Adipose tissue (tissue), 3 donors: ENCODE measurements at regions not wholly inside any gene's neighbourhood (a gene's known extent, or its start where the extent isn't known, plus 50 kb on each side); places are given as distances from the start of the nearest gene placed in this dataset.

ENCODE experiments used
- H3K27ac ChIP-seq: one replicate; pipeline ENCODE4 v1.5.1; 2013; ENCODE audit warnings: low read depth, low read length
- WGBS, 3 donors: extraction: QIAGEN DNeasy Blood & Tissue Kit; methylation state at CpG; one replicate each; pipeline ENCODE4 v1.1.7; 2013; 5-methylcytosine and 5-hydroxymethylcytosine counted together
- donor health status: healthy with polysubstance abuse.
- donor health status: Bipolar disorder and iron deficiency.
- donor health status: healthy.

GRCh38 chr5:173686950-173687349 lies 70.5 kb upstream of the BOD1 start:
- WGBS, 3 donors, result 87 to 92% (median 89%) methylated on average over 4 of the region's 4 CpGs

DNA sequence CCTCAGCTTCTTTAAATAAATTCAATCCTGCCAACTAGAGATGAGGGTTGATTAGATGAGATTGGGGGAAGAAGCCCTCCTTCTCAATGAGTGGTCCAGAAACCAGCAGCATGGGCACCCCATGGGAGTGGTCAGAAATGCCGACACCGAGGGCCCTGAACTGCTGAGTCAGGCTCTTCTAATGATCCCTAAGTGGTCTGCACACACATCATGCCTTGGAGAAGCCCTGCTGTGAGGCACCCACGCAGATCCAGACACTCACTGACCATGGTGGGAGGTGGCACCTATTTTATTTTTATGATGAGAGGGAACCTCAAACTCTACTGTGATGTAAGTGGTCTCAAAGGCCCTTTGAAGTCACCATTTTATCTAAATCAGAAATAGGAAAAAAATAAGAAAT lies 72.3 kb upstream of the BOD1 start:
- H3K27ac ChIP-seq, result no peak overlapping the region
- 36 to 61% (median 49%) methylated on average over 3 of the region's 3 CpGs for WGBS, 3 donors

More at GRCh38 chr5:173686950-173687349, 70.5 kb upstream of the BOD1 start:
- H3K27ac ChIP-seq, result no peak overlapping the region

DNA sequence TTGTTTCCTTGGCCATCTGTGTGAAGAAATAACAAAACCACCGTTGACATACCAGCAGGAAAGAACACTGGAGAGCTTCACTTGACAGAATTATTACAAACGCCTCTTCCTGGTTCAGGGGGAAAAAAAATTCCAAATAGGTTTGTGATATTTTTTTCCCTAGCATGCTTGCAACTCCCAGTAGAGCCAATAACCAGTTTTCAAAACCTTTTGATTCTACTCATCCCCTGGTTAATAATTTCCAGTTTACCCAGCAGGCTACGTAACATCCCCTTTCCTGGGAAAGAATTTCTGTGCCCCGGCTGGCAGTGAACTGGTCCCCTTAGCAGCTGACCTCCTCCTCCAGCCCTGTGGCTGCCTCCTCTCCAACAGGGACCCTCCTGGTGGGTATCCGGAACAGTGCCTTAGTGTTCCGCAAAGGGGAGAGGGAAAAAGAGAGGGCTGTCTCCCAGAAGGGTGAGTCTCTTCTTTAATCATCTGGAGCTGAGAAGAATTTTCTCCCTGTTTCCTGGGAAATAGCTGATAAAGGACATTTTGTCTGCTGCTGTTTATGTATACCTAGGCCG lies 72.8 kb upstream of the BOD1 start:
- 19 to 51% (median 31%) methylated on average over 7 of the region's 7 CpGs for WGBS, 3 donors
- H3K27ac ChIP-seq, result no peak overlapping the region

- no peak overlapping the region for H3K27ac ChIP-seq
- WGBS, 3 donors, result 14 to 34% (median 29%) methylated on average over 12 of the region's 12 CpGs
These were observed 73.4 kb upstream of the BOD1 start for GRCh38 chr5:173689737-173690360.

DNA sequence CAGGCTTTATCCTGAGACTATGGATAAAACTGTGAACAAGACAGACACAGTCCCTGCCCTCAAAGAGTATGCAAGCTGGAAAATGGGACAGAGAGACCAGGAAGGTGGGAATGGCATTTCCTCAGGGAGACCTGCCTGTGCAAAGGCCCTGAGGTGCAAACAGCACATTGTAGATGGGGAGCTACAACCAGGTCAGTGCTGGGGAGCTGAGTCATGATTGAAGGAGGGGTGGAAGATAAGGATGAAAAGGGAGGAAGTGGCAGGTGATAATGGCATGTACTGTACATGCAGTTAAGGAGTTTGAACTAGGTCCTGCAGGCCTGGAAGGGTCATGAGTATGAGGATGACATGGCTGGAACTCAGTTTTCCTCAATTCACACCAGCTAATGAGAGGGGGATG lies 75.5 kb upstream of the BOD1 start:
- no peak overlapping the region for H3K27ac ChIP-seq

DNA sequence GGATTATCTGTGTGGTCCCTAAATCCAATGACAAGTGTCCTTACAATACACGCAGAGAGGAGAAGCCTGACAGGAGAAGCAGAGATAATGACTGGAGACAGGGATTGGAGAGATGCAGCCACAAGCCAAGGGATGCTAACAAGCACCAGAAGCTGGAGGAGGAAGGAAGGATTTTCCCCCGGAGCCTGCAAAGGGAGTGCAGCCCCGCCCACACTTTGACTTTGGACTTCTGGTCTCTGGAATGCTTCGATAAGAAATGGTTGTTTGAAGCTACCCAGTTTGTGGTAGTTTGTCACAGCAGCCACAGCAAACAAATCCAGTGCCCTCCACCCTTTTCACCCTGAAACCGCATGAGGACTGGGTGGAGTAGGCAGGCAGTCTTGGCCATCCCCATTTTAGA lies 77.2 kb upstream of the BOD1 start:
- 59 to 81% (median 79%) methylated on average over 5 of the region's 5 CpGs for WGBS, 3 donors

DNA sequence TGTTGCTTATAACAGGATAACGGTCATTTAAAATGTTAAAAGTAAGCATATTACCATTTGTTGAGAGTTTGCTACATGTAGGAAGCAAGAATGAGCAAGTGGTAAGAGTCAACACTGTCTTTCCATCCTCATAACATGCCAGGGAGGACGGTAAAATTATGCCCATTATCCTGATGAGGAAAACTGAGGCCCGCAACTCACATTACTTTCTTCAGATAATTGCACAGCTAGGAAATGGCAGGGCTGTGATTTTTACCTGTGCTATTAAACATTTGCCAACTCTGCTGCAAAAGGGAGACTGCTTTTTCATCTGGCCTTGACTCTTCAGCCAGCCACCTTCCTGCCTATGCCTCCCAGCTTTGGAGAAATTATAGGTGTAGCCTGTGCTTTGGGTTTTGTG lies 79.8 kb upstream of the BOD1 start:
- 96 to 100% (median 97%) methylated on average over 3 of the region's 3 CpGs for WGBS, 3 donors
- H3K27ac ChIP-seq, result no peak overlapping the region

More for the DNA sequence above, 77.2 kb upstream of the BOD1 start:
- H3K27ac ChIP-seq, result no peak overlapping the region

DNA sequence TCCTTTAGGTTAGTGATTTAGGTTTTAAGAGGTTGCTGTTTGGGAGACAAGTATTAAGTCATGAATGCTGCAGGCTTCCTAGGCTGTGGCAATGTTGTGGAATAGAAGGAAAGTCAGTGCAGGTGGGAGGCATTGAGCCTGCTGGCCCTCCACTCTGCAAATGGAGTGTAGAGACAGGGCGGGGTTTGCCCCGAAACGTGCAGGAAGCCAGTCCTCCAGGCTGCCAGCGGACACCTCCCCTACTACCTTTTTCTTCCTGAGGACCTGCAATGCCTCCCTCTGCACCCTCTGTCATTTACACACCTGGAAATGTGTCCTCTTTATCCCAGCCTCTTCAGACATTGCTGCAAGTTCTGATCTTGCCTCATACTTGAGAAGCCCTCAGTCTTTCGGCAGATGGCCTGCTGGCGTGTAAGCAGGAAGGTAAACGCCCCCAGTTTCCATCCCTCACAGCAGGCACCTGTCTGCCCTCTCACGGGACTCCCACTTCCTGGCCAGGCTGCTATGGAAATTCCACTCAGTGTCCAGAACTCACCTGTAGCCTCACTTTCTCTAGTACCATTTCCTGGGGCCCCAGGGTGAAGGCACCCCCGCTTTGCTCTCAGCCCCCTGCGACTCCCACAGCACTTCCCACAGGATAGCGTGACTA lies 81.6 kb upstream of the BOD1 start:
- H3K27ac ChIP-seq, result no peak overlapping the region
- 46 to 72% (median 70%) methylated on average over 11 of the region's 11 CpGs for WGBS, 3 donors

DNA sequence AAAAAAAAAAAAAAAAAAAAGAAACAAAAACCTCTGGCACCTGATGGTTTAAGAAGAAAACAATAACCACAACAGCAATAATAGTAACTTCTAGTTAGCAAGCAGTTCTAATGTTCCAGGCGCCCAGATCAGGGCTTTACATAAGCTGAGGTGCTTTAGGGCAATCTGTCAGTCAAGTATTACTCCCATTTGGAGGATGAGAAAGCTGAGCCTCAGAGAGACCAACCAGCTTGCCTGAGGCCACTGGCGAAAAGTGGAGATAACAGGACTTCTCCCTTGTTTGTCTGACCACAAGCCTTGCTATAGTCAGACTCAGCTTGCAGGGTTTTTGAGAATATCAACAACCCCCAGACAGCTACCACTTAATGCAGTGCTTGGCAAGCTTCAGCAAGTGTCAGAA lies 83.5 kb upstream of the BOD1 start:
- 86 to 89% (median 89%) methylated on average over 2 of the region's 2 CpGs for WGBS, 3 donors
- H3K27ac ChIP-seq, result no peak overlapping the region

- no peak overlapping the region for H3K27ac ChIP-seq
- WGBS, 3 donors, result 78 to 79% (median 79%) methylated on average over 4 of the region's 4 CpGs
These were observed 87.0 kb upstream of the BOD1 start for GRCh38 chr5:173703466-173703865.

GRCh38 chr5:173704615-173705511 lies 88.4 kb upstream of the BOD1 start:
- 81 to 83% (median 82%) methylated on average over 22 of the region's 22 CpGs for WGBS, 3 donors
- no peak overlapping the region for H3K27ac ChIP-seq

GRCh38 chr5:173705512-173706044 lies 89.1 kb upstream of the BOD1 start:
- 80 to 86% (median 85%) methylated on average over 13 of the region's 13 CpGs for WGBS, 3 donors
- no peak overlapping the region for H3K27ac ChIP-seq

GRCh38 chr5:173706700-173707099 lies 90.2 kb upstream of the BOD1 start:
- 73 to 90% (median 86%) methylated on average over 4 of the region's 4 CpGs for WGBS, 3 donors
- H3K27ac ChIP-seq, result no peak overlapping the region

DNA sequence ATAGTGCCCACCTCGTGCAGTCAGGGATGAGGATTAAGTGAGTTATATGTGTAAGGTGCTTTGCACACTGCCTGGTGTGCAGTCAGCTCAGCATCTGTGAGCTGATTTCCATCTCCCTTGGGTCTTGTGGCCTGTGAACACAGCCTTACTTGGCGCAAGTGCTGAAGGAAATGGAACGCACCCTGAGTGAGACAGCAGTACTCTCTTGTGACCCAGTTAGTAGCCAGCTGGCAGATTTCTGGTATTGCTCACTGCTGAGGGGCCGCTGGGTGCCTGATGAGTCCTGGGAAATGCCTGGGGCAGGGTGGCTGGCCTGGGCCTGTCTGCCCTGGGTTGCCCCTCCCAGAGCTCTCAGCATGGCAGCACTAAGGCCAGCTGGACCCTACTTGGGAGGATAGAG lies 90.9 kb upstream of the BOD1 start:
- 49 to 72% (median 51%) methylated on average over 4 of the region's 4 CpGs for WGBS, 3 donors
- H3K27ac ChIP-seq, result no peak overlapping the region

- WGBS, 3 donors, result 91 to 98% (median 96%) methylated on average over 3 of the region's 3 CpGs
- no peak overlapping the region for H3K27ac ChIP-seq
These were observed 92.7 kb upstream of the BOD1 start for GRCh38 chr5:173709145-173709544.

GRCh38 chr5:173709761-173710160 lies 93.3 kb upstream of the BOD1 start:
- no peak overlapping the region for H3K27ac ChIP-seq
- WGBS, 3 donors, result 62 to 70% (median 68%) methylated on average over 6 of the region's 6 CpGs

GRCh38 chr5:173710528-173710927 lies 94.1 kb upstream of the BOD1 start:
- WGBS, 3 donors, result 93 to 97% (median 95%) methylated on average over 7 of the region's 7 CpGs
- H3K27ac ChIP-seq, result no peak overlapping the region

DNA sequence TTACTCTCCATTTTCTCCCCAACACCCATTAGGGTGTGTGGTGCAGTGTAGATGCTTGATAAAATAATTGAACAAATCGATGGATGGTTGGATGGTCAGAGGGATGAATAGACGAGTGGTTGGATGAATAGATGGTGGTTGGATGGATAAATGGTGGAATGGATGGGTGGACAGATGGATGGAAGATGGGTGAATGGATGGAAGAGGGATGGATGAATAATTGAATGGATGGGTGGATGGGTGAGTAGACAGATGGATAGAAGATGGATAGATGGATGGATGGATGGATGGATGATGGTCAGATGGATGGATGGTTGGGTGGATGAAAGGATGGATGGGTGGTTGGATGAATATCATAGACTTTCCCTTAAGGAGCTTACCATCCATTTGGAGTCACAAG lies 95.0 kb upstream of the BOD1 start:
- 92 to 98% (median 96%) methylated on average over 2 of the region's 2 CpGs for WGBS, 3 donors
- H3K27ac ChIP-seq, result no peak overlapping the region

DNA sequence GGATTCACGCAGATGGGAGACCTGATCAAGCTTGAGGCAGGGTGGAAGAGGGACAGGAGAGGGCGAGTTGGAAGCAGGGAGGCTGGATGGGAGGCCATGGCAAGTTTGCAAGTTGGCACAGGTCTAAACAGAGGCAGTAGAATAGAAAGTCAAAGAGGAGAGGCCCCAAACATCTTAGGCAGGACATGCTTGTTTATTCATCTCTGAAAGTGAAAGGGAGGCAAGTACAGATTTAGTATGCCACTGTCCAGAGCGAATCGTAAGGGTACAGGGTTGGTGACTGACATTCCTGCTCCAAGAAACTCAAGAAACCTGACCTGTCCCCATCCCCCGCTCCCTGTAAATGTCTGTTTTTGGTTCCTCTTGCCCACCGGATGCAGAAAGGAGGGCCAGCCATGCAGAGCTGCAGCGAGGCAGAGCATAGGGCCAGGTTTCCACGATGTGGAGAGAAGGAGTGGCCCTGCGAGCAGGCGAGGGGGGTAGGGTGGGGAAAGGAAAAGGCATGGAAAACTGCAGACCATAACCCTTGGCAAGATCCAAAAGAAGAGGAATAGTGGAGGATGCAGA lies 96.2 kb upstream of the BOD1 start:
- WGBS, 3 donors, result 80 to 92% (median 80%) methylated on average over 10 of the region's 10 CpGs
- no peak overlapping the region for H3K27ac ChIP-seq
